H1 (cell line): ENCODE measurements at regions not wholly inside any gene's neighbourhood (a gene's known extent, or its start where the extent isn't known, plus 50 kb on each side); places are given as distances from the start of the nearest gene placed in this dataset.

Source experiments
- CTCF ChIA-PET: fragments of 300-600 bp; sonication (Branson Sonifier 250); formaldehyde crosslinking; loops from one replicate; lab custom pipeline; 2021; ENCODE audit not compliant: partially characterized antibody; lab: Charles Lee
- POLR2A ChIA-PET: fragments of 300-600 bp; sonication (Branson Sonifier 250); formaldehyde crosslinking; loops from one replicate; lab custom pipeline; 2021; ENCODE audit warnings: inconsistent platforms; ENCODE audit not compliant: partially characterized antibody; lab: Charles Lee
- DNase-seq, 2 experiments: peaks; one replicate each; pipeline versions ENCODE4 v3.0.0 to v3.0.0-alpha.2; 2010 to 2022; ENCODE audit warnings: low spot score in 2 of 2, low read depth in 1 of 2, mixed read lengths in 1 of 2
- FAIRE-seq: peaks from 2 replicates; lab custom pipeline; 2011; peaks lifted over from hg19 to GRCh38; lab: Jason Lieb, UNC
- H2AFZ ChIP-seq: 2 replicates; pipeline ENCODE4 v1.8.1; 2012; ENCODE audit warnings: low read length, inconsistent platforms
- H2AK5ac ChIP-seq: 2 replicates; pipeline ENCODE4 v1.6.1; 2013; ENCODE audit warnings: low read depth, low read length
- H2BK120ac ChIP-seq: replicated peaks from 2 replicates; pipeline ENCODE3; 2013; ENCODE audit warnings: low read depth, low read length, inconsistent platforms
- H2BK12ac ChIP-seq: 2 replicates; pipeline ENCODE4 v1.6.1; 2013; ENCODE audit warnings: low read depth, low read length
- H2BK15ac ChIP-seq: 2 replicates; pipeline ENCODE4 v1.6.1; 2013; ENCODE audit warnings: low read length
- H2BK20ac ChIP-seq: 2 replicates; pipeline ENCODE4 v1.6.1; 2013; ENCODE audit warnings: low read length
- H2BK5ac ChIP-seq: 2 replicates; pipeline ENCODE4 v1.6.1; 2013; ENCODE audit warnings: low read depth, low read length
- H3K14ac ChIP-seq: 2 replicates; pipeline ENCODE4 v1.6.1; 2013; ENCODE audit warnings: inconsistent platforms; ENCODE audit not compliant: insufficient read length
- H3K18ac ChIP-seq: 2 replicates; pipeline ENCODE4 v1.6.1; 2013; ENCODE audit warnings: low read length; ENCODE audit errors: extremely low read depth
- H3K23ac ChIP-seq: 2 replicates; pipeline ENCODE4 v1.6.1; 2013; ENCODE audit warnings: inconsistent platforms; ENCODE audit not compliant: insufficient read length
- H3K23me2 ChIP-seq: 2 replicates; pipeline ENCODE4 v1.6.1; 2013; ENCODE audit warnings: low read depth, low read length
- H3K27ac ChIP-seq: 2 replicates; pipeline ENCODE4 v1.6.1; 2011; ENCODE audit warnings: low read depth, low read length, inconsistent platforms
- H3K27me3 ChIP-seq, 4 experiments: replicated peaks in 1 of 4; 1 replicate in 1 of 4; 2 replicates in 3 of 4; pipeline versions ENCODE4 v1.6.1 to v1.8.1; 2011 to 2013; ENCODE audit warnings: low read length in 3 of 4, mild to moderate bottlenecking in 3 of 4, inconsistent platforms in 2 of 4, mixed read lengths in 2 of 4, moderate library complexity in 1 of 4; ENCODE audit not compliant: control insufficient read depth in 3 of 4, insufficient read depth in 3 of 4; ENCODE audit errors: extremely low read depth in 1 of 4
- H3K36me3 ChIP-seq, 4 experiments: 2 replicates each; pipeline versions ENCODE4 v1.6.1 to v1.8.1; 2011 to 2013; ENCODE audit warnings: mild to moderate bottlenecking in 4 of 4, low read length in 3 of 4, moderate library complexity in 2 of 4, control low read depth in 1 of 4, inconsistent platforms in 1 of 4; ENCODE audit not compliant: insufficient read depth in 4 of 4, control insufficient read depth in 2 of 4
- H3K4ac ChIP-seq: replicated peaks from 2 replicates; pipeline ENCODE3; 2013; ENCODE audit warnings: low read length, low read depth, mixed read lengths, inconsistent platforms; ENCODE audit not compliant: insufficient read length
- H3K4me1 ChIP-seq, 4 experiments: replicated peaks in 1 of 4; 1 replicate in 1 of 4; 2 replicates in 3 of 4; pipeline versions ENCODE4 v1.6.1 to v1.8.1; 2011 to 2013; ENCODE audit warnings: low read length in 3 of 4, inconsistent platforms in 2 of 4, mixed read lengths in 1 of 4; ENCODE audit not compliant: insufficient read depth in 4 of 4, control insufficient read depth in 3 of 4
- H3K4me2 ChIP-seq, 2 experiments: 2 replicates each; pipeline versions ENCODE4 v1.6.1 to v1.8.1; 2011 to 2013; ENCODE audit warnings: low read depth in 2 of 2, low read length in 2 of 2, control low read depth in 1 of 2, inconsistent platforms in 1 of 2, mild to moderate bottlenecking in 1 of 2; ENCODE audit not compliant: insufficient read depth in 1 of 2
- H3K4me3 ChIP-seq, 4 experiments: fragments of 200-600, 300-600 bp in 1 of 4; sonication (generic), shearing (Covaris generic), sonication (Bioruptor Twin) in 1 of 4; 2 replicates each; pipeline versions ENCODE4 v1.5.1 to v1.8.1; 2011 to 2016; ENCODE audit warnings: low read length in 4 of 4, low read depth in 3 of 4, control low read depth in 2 of 4, inconsistent platforms in 2 of 4, mild to moderate bottlenecking in 2 of 4, mixed read lengths in 1 of 4, moderate library complexity in 1 of 4; ENCODE audit not compliant: insufficient read depth in 2 of 4; ENCODE audit errors: extremely low read depth in 1 of 4
- H3K56ac ChIP-seq: replicated peaks from 2 replicates; pipeline ENCODE3; 2013; ENCODE audit warnings: low read depth, mild to moderate bottlenecking, mixed read lengths, low read length, inconsistent platforms; ENCODE audit not compliant: insufficient read length
- H3K79me1 ChIP-seq: 2 replicates; pipeline ENCODE4 v1.6.1; 2013; ENCODE audit warnings: low read depth, low read length, control low read depth
- H3K79me2 ChIP-seq, 2 experiments: 2 replicates each; pipeline versions ENCODE4 v1.6.1 to v1.8.1; 2012 to 2013; ENCODE audit warnings: low read length in 2 of 2, mild to moderate bottlenecking in 2 of 2, inconsistent platforms in 1 of 2; ENCODE audit not compliant: insufficient read depth in 2 of 2, control insufficient read depth in 1 of 2
- H3K9ac ChIP-seq, 4 experiments: replicated peaks in 1 of 4; 1 replicate in 1 of 4; 2 replicates in 3 of 4; pipeline versions ENCODE4 v1.6.1 to v1.8.1; 2011 to 2013; ENCODE audit warnings: low read depth in 3 of 4, low read length in 3 of 4, control low read depth in 2 of 4, mild to moderate bottlenecking in 2 of 4, moderate library complexity in 2 of 4, inconsistent platforms in 1 of 4; ENCODE audit errors: extremely low read depth in 1 of 4
- H3K9me3 ChIP-seq, 2 experiments: 2 replicates each; pipeline versions ENCODE4 v1.6.1 to v1.8.1; 2012 to 2013; ENCODE audit warnings: mild to moderate bottlenecking in 2 of 2, moderate library complexity in 2 of 2, control low read depth in 1 of 2, inconsistent platforms in 1 of 2, low read depth in 1 of 2, low read length in 1 of 2, mixed read lengths in 1 of 2; ENCODE audit not compliant: insufficient read depth in 2 of 2
- H4K20me1 ChIP-seq, 2 experiments: replicated peaks in 1 of 2; 2 replicates each; pipeline versions ENCODE3 to v1.8.1; 2011 to 2013; ENCODE audit warnings: inconsistent platforms in 2 of 2, low read length in 2 of 2, mild to moderate bottlenecking in 1 of 2; ENCODE audit not compliant: insufficient read depth in 2 of 2, control insufficient read depth in 1 of 2
- H4K5ac ChIP-seq: 2 replicates; pipeline ENCODE4 v1.6.1; 2013; ENCODE audit warnings: low read length, low read depth, mixed read lengths, inconsistent platforms; ENCODE audit not compliant: insufficient read length
- H4K8ac ChIP-seq: 2 replicates; pipeline ENCODE4 v1.8.0; 2013; ENCODE audit warnings: mild to moderate bottlenecking, moderate library complexity, low read length, inconsistent platforms; ENCODE audit not compliant: insufficient read depth; ENCODE audit errors: extremely low read depth
- H4K91ac ChIP-seq: replicated peaks from 2 replicates; pipeline ENCODE3; 2013; ENCODE audit warnings: low read length, mixed read lengths, inconsistent platforms; ENCODE audit not compliant: insufficient read length
- CHD1 ChIP-seq: IDR thresholded peaks from 2 replicates; pipeline ENCODE4 v1.6.1; 2012; ENCODE audit warnings: low read depth, low read length, improper control_type of control experiment
- JUN ChIP-seq: IDR thresholded peaks from 2 replicates; pipeline ENCODE4 v1.6.1; 2011; ENCODE audit warnings: low read depth, mild to moderate bottlenecking, improper control_type of control experiment, low read length
- KDM5A ChIP-seq: fragments of 200-600 bp; IDR thresholded peaks from 2 replicates; pipeline ENCODE4 v1.7.1; 2012; ENCODE audit warnings: mild to moderate bottlenecking, low read length, inconsistent platforms, mixed read lengths
- SP1 ChIP-seq: IDR thresholded peaks from 2 replicates; pipeline ENCODE4 v1.6.1; 2011; ENCODE audit warnings: low read depth, low read length
- TAF7 ChIP-seq: optimal IDR thresholded peaks from 2 replicates; pipeline ENCODE3; 2011; ENCODE audit warnings: low read depth, mild to moderate bottlenecking, inconsistent platforms, low read length, moderate library complexity, borderline replicate concordance
- TBP ChIP-seq: IDR thresholded peaks from 2 replicates; pipeline ENCODE4 v1.6.1; 2011; ENCODE audit warnings: low read depth, low read length, improper control_type of control experiment
- WGBS, 2 experiments: shearing (Covaris generic) in 1 of 2; methylation state at CpG; one replicate each; pipeline versions ENCODE4 v1.1.6 to v1.1.7; 2013 to 2015; ENCODE audit warnings: low lambda C conversion rate in 2 of 2, mixed read lengths in 2 of 2, inconsistent platforms in 1 of 2, low coverage in 1 of 2, missing lambda C conversion rate in 1 of 2; ENCODE audit not compliant: insufficient replicate concordance in 2 of 2, insufficient coverage in 1 of 2, insufficient read length in 1 of 2; ENCODE audit errors: extremely low coverage in 1 of 2, missing lambda C conversion rate in 1 of 2; 5-methylcytosine and 5-hydroxymethylcytosine counted together

DNA sequence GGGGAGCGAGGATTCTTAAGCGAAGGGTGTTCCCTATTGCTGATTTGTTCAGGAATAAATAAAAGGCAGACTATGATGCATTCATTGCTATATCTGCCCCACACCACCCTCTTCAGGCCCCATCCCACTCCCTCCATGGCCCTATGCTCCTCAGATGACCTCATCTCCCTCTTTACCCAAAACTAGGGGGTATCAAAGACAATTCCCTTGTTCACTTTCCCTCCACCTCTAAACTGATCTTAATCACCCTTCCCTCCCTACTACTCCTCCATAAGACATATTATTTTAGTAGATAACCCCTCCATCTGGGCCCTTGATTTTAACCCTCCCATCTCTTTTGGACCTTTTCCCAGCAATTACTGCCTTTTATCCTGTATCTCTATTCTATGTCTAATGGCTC lies 434.9 kb upstream of the RUNX1 start:
- H3K23ac ChIP-seq = no peak overlapping the region
- H4K5ac ChIP-seq = no peak overlapping the region
- H3K4ac ChIP-seq = no peak overlapping the region
- no peak overlapping the region for H3K14ac ChIP-seq
- POLR2A ChIA-PET = no interaction called here
- TF ChIP-seq TAF7 (no peak), CHD1 (no peak), KDM5A (no peak), SP1 (no peak), JUN (no peak), TBP (no peak)
- H3K18ac ChIP-seq = no peak overlapping the region
- H2AFZ ChIP-seq = no peak overlapping the region
- H4K91ac ChIP-seq = no peak overlapping the region
- FAIRE-seq (no peak), DNase-seq (no peak)
- no peaks in the 10 kb centered on the region for H3K27me3 ChIP-seq
- no peaks in the 10 kb centered on the region for H3K23me2 ChIP-seq
- H2BK12ac ChIP-seq = no peak overlapping the region
- no peak overlapping the region; the same call in 1 of the 2 replicates for H4K8ac ChIP-seq
- no peaks in the 10 kb centered on the region for H3K79me2 ChIP-seq
- WGBS, 2 experiments = 77% methylated on average over 2 of the region's 2 CpGs; no CpG with 5 or more reads in 1 of the 2 experiments
- no peak overlapping the region for H3K9ac ChIP-seq
- H3K4me3 ChIP-seq = no peak overlapping the region
- H2BK5ac ChIP-seq = no peak overlapping the region
- H2BK120ac ChIP-seq = no peak overlapping the region
- H3K27ac ChIP-seq = no peak overlapping the region
- CTCF ChIA-PET = no interaction called here
- no peak overlapping the region for H3K4me2 ChIP-seq
- no peak overlapping the region for H2BK20ac ChIP-seq
- H3K4me1 ChIP-seq = no peaks in the 10 kb centered on the region
- no peaks in the 10 kb centered on the region for H3K79me1 ChIP-seq
- no peaks in the 10 kb centered on the region for H4K20me1 ChIP-seq
- H2AK5ac ChIP-seq = no peak overlapping the region
- peaks cover 0 to 6% of the 10 kb centered on the region in 2 experiments; a peak in 1 of 4 replicates for H3K9me3 ChIP-seq
- H2BK15ac ChIP-seq = no peak overlapping the region
- no peak overlapping the region for H3K56ac ChIP-seq
- no peaks in the 10 kb centered on the region for H3K36me3 ChIP-seq
